ENCODE measurements at regions not wholly inside any gene's neighbourhood (a gene's known extent, or its start where the extent isn't known, plus 50 kb on each side); places are given as distances from the start of the nearest gene placed in this dataset.

GRCh38 chr13:30125422-30126073 lies 181.8 kb downstream of the KATNAL1 start:
- no peak for DNase-seq

- no peak for DNase-seq
Observed at GRCh38 chr13:30124131-30124768, 183.1 kb downstream of the KATNAL1 start.

- DNase-seq: no peak
Observed at GRCh38 chr13:30123575-30123974, 183.8 kb downstream of the KATNAL1 start.

DNA sequence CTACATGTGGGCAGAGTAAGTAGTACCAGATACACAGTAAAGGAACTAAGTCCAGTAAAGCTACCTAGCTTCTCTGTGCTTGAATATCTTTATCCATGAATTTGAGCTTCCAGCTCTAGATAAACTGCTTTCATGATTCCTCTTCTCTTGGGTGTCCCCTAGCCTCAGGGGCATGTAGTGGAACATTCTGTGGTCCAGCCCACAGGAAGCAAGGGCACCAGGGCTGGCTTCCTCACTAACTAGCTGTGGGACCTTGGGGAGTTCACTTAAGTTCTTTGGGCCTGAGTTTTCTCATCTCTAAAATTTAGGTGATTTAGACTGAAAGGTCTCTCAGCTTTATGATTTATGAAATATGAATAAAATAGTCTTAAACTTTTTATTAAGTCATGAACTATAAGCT lies 185.7 kb downstream of the KATNAL1 start:
- DNase-seq: no peak

- DNase-seq: no peak
Observed at GRCh38 chr13:30121244-30121643, 186.1 kb downstream of the KATNAL1 start.

DNA sequence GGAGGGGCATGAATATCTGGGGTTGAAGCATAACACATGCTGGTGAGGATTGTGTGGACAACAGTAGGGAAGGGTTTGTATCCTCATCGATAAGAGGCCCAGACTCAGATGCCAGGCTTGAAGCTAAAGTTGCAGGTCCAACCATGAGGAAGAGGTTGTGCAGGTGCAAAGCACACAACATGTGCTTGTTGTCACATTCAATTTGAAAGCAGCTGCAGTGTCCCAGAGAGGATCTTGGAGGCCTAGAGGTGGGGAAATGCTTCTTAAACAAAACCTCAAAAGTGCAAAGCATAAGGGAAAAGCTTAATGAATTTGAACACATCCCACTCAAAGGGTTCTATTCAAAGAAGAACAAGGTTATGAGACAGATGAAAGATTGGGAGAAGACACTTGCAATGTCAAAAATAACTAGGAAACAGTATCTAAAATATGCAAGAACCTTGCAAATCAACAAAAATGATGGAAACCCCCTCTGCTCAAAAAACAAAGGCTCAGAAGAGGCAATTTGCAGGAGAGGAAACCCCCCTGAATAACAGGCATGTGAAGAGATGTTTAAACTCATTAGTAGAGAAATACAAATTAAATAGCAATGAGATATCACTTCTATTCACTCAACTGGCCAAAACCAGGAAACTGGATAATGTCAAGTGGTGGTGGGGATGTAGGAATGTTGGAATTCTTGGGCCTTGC lies 187.1 kb downstream of the KATNAL1 start:
- no peak for DNase-seq

GRCh38 chr13:30119476-30119875 lies 187.9 kb downstream of the KATNAL1 start:
- DNase-seq: no peak

GRCh38 chr13:30116379-30116778 lies 191.0 kb downstream of the KATNAL1 start:
- DNase-seq: no peak

GRCh38 chr13:30115257-30115600 lies 192.1 kb downstream of the KATNAL1 start:
- DNase-seq: no peak

DNA sequence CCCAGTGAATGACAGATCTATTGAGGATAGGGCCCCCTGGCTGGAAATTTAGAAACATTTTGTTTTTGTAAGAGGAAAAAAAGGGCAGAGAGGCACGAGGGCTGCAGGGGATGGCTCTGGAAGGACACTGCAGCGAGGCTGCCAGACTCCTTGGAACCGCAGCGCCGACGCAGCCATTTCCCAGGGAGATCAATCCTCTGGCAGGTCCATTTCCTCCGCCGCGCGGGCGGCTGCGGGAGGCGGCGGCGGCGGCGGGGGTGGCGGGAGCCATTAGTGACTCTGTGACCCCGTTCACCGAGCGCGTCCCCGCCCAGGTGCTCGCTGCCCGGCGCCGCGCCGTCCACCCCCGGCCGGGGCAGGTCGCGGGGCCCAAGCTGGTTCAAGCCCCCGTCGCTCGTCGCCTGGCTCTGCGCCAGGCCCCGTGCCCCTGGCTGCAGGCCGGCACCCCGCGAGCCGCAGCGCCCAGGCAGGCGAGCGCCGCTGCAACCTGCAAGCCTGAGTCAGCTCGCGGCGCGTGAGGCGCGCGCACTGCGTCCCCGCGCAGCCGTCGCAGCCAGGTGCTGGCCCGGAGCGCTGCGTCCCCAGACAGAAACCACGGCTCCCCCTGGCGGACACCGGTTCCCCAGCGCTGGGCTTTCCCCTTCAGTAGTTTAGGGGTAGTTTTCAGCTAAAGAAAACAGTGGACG lies 192.6 kb downstream of the KATNAL1 start:
- peak; percentile 90 for DNase-seq

DNA sequence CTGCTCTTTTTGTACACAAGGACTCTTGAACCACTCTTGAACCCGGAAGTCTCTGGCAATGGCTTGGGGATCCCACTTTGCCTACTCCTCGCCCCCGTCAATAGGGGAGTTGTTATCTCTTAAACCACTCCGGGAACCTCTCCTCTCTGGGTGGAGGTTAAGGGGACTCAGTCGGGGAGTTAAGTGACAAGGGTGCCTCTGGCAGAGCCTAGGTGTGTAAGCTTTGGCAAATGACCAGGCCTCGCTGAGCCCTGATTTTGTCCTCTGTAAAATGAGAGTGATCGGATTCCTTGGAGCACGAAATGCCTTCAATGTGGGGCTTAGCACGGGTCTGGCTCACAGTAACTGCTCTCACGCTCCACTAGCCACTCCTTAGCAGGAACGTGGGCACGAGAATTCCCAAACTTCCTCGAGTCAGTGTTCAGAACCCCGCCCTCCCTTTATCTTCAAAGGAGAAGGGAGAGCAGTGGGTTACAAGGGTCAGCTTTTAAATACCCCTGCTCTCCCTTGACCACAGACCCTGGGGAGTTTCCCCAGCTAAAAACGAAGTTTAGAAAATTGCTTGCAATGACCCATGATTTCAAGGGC lies 193.3 kb downstream of the KATNAL1 start:
- no peak for DNase-seq

GRCh38 chr13:30113551-30113950 lies 193.8 kb downstream of the KATNAL1 start:
- DNase-seq: peak; percentile 86

DNA sequence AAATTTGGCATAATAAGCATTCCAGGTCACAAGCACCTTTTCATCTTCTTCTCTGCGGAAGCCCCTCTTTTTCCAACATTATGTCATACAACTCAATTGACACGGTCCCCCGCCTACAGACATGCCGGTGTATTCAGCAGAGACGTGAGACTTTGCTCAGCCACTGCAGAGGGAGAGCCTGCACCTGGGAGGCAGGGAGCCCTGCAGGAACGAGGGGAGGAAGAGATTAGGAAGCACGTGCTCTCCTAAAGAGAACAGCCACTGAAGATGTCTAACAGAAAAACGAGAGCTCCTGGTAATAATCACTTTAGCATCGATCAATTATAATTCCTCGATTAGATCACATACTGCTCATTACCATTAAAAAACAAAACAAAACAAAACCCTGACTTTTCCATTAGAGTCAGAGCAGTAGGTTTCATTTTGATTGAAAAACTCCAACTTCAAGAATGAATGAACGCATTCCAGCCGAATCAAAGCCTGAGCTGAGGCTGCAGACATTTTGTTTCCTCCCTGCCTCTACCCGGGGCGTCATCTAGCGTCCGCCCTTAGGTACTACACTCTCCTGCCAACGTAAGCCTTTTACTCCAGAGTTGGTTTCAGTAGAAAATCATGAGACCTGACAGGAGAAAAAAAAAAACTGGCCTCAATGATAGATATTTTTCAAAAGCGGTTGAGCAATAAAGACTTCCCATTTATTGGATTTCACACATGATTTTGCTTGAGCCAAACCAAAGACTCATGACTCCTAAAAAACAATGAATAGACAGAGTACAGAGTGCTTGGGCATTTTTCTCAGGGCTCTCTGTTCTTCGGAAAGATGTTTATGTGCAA lies 194.5 kb downstream of the KATNAL1 start:
- DNase-seq: peak; percentile 90

- DNase-seq: peak; percentile 50
Observed at GRCh38 chr13:30111810-30112209, 195.5 kb downstream of the KATNAL1 start.

GRCh38 chr13:30110301-30111070 lies 196.9 kb downstream of the KATNAL1 start:
- DNase-seq: no peak

GRCh38 chr13:30109471-30110135 lies 197.7 kb downstream of the KATNAL1 start:
- DNase-seq: no peak

GRCh38 chr13:30108913-30109237 lies 198.5 kb downstream of the KATNAL1 start:
- no peak for DNase-seq

DNA sequence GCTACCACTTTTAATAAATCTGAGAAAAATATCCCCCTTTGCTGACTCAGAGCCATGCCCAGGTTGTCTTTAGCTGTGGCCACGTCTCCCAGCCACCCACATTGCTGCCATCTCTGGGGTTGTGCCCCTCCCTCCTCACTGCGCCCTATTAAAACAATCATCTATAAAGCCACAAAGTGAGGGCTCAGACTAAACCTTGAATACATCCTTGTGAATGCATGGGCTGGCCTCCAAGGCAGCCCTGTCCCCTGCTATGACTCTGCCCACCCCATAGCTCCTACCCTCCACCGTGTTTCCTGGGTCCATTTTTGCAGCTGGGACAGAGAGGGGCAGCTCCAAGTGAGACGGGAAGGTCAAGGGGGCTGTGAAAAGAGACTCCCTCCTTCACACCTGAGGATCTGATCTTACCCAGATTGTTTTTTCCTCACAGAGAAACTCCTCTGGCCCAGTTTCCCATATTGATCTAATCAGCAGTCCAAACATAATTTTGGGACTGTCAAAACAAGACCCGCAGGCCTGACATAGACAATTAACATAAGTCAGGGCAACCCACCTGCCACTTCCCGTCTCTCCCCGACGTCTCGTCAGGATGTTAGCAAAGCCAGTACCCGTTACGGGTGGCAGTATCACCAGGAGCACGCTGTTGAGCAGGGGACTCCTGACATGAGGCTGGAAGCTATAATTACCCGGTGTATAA lies 199.0 kb downstream of the KATNAL1 start:
- DNase-seq: no peak

- no peak for DNase-seq
Observed at GRCh38 chr13:30107521-30108136, 199.7 kb downstream of the KATNAL1 start.

- peak; percentile 32 for DNase-seq
Observed at GRCh38 chr13:30107121-30107520, 200.2 kb downstream of the KATNAL1 start.
